ENCODE measurements at regions not wholly inside any gene's neighbourhood (a gene's known extent, or its start where the extent isn't known, plus 50 kb on each side); places are given as distances from the start of the nearest gene placed in this dataset.

DNA sequence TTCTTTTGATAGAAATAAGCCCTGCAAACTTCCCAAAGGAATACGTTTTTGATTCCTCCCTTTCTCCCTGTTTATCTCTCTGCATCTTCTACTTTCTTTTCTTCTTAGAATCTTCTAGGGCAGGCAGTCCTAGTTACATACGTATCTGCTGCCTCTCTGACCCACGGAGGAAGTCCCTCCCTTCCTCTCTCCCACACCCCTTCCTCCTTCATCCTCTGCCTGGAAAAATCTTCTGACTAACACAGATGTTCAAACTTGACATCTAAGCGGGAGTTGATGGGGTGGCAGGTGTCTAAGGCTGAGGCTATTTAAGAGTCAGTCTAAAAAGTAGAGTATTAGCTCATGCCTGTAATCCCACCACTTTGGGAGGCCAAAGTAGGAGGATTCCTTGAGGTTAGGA, 88.6 kb downstream of the MAP1LC3B2 start:
- TF ChIP-seq, protein P1, sequence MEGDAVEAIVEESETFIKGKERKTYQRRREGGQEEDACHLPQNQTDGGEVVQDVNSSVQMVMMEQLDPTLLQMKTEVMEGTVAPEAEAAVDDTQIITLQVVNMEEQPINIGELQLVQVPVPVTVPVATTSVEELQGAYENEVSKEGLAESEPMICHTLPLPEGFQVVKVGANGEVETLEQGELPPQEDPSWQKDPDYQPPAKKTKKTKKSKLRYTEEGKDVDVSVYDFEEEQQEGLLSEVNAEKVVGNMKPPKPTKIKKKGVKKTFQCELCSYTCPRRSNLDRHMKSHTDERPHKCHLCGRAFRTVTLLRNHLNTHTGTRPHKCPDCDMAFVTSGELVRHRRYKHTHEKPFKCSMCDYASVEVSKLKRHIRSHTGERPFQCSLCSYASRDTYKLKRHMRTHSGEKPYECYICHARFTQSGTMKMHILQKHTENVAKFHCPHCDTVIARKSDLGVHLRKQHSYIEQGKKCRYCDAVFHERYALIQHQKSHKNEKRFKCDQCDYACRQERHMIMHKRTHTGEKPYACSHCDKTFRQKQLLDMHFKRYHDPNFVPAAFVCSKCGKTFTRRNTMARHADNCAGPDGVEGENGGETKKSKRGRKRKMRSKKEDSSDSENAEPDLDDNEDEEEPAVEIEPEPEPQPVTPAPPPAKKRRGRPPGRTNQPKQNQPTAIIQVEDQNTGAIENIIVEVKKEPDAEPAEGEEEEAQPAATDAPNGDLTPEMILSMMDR (IDR thresholded peaks at IDR 0.05; ENCODE audit: low read length): no peak
- TF ChIP-seq EZH2 (IDR thresholded peaks at IDR 0.05; ENCODE audit: borderline replicate concordance, low read length): no peak
